Stimulated activated CD8-positive, alpha-beta memory T cell treated with anti-CD3 and anti-CD28 coated beads, Interleukin-4, amount 100 ng/mL, for 4 hours (primary cell): ENCODE measurements at regions not wholly inside any gene's neighbourhood (a gene's known extent, or its start where the extent isn't known, plus 50 kb on each side); places are given as distances from the start of the nearest gene placed in this dataset.
"Not testable (repeated sequence)": the region's sequence is repeated elsewhere in the genome, so short reads cannot be mapped to it uniquely, and the experiment has no call there.

Experiments
- DNase-seq, 2 donors: peaks; one replicate each; pipeline ENCODE4 v3.0.0-alpha.2; 2020; ENCODE audit warnings: low read depth in 2 of 2, low spot score in 1 of 2

DNA sequence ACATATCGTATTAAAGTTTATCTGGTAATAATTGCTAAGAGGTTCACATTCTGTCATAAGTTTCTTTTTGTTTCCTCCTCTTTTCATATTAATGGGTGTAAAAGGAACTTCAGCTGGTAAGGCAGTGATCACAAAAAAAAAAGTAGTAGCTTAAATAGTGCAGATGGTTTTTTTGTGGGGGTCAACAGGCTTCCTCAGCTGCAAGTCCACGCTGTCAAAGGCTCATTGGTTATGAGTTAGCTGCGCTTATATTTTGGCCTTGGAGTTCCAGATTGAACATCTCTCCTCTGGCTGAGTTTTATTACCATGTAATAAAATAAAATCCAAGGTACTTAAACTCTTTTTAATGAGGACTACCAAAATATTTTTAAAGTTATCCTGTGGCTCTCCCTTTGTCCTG lies 277.0 kb upstream of the ZEB2 start:
- DNase-seq = no peak

DNA sequence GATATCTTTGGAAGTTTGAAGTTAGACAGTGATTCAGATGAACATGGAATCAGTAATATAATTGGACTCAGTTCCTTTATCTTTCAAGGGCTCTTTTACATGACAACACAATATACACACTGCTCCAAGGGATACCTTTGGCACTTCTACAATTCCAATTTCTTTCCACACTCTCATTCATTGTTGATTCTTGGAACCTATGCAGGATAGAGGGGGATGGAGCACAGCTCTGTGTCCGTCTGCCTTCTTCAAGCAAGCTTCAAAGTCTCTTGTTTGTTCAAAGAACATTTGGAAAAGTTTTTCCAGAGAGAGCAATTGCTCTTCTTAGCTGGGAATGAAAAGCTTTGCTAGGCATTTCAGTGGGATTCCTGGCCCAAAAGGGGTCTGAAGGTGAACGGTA lies 276.2 kb upstream of the ZEB2 start:
- no peak for DNase-seq

DNA sequence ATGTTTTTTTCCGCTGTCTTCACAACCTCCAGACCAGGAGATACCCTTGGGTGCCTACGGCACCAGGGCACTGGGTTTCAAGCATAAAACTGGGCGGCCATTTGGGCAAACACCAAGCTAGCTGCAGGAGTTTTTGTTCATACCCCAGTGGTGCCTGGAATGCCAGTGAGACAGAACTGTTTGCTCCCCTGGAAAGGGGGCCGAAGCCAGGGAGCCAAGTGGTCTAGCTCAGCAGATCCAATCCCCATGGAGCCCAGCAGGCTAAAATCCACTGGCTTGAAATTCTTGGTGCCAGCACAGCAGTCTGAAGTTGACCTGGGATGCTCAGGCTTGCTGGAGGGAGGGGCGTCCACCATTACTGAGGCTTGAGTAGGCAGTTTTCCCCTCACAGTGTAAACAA lies 265.3 kb upstream of the ZEB2 start:
- DNase-seq = no peak

DNA sequence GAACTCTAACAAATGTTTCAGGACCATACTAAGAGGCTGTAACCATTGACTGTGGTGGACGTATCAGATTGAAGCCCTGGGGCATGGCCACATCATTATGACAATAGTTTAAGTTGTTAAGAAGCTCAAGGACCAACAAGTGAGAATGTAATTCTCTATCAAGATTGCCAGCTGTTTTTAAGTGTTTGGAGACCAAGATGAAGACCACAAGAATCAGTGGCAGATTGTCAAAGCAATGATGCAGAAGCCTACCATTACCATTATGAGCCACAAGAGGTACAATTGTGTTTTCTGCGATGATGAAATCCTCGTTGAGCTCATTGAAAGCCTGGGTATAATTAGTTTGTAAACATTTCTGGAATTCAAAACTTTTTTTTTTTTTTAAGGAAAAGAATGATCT lies 261.1 kb upstream of the ZEB2 start:
- no peak for DNase-seq

DNA sequence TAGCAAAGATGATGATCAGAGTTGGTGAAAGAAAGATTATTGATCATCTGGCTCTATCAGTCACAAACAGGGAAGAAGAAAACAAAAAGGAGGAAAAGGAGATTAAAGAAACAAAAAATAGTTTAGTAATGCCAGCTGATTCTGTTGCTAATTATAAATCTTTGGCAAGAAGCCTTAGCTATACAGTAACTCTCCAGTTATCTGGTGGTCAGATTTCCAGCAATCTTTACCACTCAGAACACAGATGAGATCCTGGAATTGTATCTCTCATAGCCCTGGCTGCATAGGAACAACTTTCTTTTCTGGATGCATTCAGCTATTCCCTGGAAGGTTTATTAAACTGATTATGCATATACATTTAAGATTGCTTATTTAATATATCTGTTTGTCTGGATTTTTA lies 256.8 kb upstream of the ZEB2 start:
- no peak for DNase-seq

DNA sequence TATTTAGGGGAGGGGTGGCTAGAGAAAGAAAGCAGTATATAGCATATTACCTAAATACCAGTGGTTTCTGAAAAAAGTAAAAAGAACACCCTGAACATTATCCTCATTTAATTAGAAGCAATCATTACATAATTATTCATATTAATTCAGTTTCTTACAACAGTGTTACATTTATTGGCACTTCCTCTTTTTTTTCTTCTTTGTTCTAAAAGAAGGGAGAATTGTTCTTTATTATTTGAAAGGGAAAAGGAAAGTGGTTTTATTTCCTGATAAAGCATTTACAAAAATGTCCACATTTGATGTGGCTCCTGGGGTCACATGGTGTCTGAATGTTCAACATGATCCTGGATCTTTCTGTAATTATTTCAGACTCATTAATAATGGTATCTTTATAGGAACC lies 254.9 kb upstream of the ZEB2 start:
- no peak for DNase-seq

DNA sequence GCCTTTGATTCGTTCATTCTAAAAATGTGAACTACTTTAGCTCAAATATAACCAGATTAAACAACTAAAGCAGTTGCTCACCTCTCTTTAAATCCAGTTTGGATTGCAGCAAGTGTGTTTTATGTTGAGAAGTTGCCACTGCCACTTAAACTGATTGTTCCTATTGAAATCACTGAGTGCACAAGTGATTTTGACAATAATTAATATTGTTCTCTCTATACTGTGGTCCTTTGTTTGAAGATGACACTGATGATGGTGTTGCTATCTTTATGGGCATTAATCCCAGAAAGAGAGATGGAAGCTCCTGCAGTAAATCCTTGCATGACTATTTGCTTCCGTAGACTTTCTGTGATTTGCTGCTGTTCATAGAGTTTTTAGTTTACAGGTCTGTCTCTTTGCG lies 251.4 kb upstream of the ZEB2 start:
- DNase-seq = no peak

DNA sequence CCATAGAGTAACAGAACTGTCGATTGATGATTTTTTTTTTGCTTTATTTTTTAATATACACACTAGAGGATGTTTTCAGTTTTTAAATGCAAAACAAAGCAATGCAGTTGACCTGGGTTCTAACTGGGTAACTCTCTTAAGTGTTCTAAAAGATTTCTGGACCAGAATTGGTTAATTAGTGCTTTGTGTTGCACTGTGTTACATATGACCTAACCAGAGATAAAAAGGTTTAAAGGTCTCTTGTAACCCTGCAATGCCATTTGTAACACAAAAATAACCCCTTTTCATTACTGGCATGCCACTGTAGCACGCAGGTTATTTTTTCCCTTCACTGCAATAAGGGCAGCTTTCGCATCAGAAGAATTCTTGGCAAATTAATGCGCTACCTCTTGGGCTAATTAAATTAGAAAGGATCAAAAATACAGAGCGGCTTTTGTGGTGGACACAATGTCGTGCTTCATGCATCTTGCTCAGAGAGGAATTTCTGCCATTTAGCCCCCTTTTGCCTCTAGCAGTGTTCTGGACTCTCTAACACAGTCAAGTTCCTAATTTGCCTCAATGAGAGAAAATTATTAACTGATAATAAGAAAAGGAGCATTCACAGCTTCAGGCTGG lies 250.8 kb upstream of the ZEB2 start:
- no peak for DNase-seq

DNA sequence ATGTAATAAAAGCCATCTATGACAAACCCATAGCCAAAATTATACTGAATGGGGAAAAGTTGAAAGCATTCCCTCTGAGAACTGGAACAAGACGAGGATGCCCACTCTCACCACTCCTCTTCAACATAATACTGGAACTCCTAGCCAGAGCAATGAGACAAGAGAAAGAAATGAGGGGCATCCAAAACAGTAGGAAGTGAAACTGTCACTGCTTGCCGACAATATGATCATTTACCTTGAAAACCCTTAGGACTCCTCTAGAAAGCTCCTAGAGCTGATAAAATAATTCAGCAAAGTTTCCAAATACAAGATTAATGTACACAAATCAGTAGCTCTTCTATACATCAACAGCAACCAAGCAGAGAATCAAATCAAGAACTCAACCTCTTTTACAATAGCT lies 241.0 kb upstream of the ZEB2 start:
- not testable (repeated sequence) for DNase-seq

DNA sequence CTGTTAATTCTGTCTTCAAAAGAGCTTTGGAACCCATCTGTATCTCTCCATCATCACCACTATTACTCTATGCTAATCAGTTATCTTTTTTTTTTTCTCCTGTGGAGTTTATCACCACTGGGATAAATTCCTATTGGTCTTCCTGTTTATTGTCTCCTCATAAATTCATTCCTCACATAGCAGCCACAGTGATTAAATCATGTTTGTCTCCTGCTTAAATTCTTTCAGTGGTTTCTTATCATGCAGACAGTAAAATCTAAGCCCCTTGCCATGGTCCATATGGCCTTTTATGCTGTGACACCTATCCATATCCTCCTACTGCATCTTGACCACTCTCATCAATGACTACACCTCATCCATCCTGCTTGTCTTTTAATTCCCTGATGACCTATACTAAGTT lies 239.8 kb upstream of the ZEB2 start:
- no peak for DNase-seq

DNA sequence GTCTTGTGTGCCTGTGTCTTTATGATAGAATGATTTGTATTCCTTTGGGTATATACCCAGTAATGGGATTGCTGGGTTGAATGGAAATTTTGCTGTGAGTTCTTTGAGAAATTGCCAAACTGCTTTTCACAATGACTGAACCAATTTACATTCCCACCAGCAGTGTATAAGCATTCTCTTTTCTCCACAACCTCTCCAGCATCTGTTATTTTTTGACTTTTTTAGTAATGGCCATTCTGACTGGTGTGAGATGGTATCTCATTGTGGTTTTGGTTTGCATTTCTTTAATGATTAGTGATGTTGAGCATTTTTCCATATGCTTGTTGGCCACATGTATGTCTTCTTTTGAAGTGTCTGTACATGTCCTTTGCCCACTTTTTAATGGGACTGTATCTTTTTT lies 238.3 kb upstream of the ZEB2 start:
- not testable (repeated sequence) for DNase-seq

DNA sequence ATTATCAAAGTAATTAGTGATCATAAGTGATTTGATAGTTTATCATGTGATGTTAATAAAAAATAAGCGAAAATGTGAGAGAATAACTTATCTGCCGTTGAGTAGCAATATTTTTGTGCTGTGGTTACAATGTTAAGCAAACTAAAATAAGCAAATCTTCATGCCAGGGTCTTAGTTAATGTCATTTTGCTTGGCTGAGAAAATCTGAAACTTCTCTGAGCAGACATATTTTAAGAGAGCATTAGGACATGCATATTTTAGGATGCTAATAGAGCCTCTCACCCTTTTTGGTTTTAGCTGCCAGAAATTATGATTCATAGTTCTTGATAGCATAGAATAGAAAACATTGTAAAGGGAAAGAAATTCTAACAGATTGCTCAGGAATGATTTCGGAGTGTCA lies 233.5 kb upstream of the ZEB2 start:
- DNase-seq = no peak

DNA sequence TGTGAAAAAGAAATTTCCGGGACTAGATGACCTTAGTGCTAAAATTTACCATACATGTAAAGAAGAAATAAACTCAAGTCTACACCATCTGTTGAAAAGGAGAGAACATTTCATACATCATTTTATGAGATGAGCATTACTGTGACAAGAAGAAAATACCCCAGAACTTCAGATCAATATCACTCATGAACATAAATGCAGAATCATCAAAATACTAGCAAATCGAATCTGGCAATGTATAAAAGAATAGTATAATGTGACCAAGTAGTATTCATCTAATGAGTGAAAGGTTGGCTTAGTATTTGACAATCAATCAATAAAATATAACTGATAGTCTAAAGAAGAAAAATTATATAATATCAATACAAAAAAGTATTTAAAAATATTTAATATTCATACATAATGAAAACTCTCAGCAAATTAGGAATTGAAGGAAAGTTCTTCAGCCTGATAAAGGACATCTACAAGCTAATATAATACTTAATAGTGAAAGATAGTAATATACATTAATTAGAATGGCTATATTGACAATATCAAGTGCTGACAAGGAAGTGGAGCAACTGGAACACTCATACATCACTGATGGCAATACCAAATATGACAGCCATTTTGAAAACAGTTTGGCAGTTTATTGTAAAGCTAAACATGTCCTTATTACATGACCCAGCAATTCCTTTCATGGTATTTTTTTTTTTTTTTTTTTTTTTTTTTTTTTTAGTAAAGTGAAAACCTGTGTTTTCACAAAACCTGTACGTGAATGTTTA lies 231.4 kb upstream of the ZEB2 start:
- no peak for DNase-seq

DNA sequence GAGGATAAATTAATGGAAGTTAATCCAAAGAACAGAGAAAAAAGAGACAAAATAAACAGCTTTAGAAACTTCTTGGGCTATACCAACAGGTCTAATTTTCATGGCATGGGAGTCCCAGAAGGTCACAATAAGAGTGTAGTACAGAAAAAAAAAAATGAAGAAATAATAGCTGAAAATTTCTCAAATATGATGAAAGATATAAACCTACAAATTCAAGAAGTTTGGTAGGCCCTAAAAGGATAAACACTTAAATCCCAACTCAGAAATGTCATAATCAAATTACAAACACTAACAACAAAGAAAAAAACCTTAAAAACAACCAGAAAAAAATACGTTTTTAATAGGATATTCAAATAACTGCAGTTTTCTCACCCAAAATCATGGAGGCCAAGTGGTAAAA lies 229.3 kb upstream of the ZEB2 start:
- DNase-seq = no peak

DNA sequence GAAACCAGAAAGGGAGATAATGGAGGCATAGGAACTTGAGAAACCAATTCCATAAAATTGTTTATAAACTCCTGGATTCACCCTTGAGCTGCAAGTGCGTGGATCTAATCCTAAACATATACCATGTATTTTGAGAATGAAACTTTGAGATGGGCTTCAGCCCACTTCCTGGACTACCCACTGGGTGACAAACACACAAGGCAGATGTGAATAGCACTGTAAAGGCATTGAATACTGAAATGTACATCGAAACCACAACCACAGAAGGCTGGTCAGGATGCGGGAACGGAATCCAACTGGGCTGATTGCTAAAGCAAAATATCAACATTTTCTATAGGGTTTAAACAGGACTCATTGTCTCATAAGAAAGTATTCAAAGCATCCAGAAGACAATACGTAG lies 228.5 kb upstream of the ZEB2 start:
- no peak for DNase-seq

DNA sequence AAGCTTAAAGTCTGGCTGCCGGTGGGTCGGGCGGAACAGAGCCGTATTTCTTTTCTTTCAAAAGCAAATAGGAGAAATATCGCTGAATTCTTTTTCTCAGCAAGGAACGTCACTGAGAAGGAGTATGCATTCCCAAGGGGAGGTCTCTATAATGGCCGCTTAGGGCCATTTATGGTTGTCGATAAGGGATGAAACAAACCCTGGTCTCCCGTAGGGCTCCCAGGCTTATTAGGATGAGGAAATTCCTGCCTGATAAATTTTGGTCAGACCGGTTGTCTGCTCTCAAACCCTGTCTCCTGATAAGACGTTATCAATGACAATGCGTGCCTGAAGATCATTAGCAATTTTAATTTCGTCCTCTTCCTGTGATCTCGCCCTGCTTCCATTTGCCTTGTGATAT lies 227.7 kb upstream of the ZEB2 start:
- DNase-seq = no peak

DNA sequence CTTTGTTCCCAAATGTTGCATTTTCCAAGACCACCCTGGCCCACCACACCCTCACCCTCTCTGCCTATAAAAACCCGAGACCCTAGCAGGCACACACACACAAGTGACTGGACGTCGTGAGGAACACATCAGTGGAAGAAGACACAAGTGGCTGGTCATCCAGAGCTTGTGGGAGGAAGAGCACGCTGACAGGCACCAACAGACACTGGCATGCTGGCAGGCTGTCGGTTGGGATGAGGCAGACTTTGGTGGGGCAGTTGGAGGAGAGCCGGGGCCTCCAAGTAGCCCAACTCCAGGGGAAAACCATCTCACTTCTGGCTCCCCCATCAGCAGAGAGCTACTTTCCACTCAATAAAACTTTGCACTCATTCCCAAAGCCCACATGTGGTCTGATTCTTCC lies 225.5 kb upstream of the ZEB2 start:
- no peak for DNase-seq

DNA sequence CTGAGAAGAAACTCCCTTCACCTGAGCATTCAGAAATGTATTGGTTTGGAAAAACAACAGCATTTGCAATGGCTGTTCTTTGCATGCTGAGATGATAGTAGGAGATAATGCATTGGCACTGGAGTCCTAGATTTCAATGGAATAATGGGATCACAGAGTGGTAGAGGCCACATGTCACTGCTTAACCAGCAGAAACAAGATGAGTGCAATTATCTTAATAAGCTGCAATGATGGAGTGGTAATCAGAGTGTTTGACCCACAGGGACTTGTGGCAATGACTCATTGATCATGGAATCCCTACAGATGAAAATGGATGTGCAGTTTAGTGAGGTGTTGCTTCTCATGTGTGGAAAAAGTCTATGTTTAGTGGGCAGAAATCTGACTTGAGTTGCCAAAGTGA lies 218.8 kb upstream of the ZEB2 start:
- no peak for DNase-seq

DNA sequence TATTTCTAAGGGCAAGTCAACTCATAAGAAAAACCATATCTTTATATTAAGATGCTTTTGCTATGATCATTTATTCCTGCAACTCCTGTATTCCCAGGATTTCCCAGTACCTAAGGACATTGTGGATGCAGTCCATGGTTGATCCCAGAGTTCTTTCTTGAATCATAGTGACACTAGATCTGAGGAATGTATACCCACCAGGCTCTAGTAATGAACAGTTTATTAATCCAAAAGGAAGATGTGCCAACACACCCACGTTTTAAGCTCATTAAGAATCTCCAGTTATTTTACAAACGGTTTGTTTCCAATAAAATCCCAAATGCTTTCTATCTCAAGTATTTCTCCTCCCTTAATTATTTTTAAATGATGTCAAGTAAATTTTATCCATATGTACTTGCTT lies 210.8 kb upstream of the ZEB2 start:
- DNase-seq = no peak

DNA sequence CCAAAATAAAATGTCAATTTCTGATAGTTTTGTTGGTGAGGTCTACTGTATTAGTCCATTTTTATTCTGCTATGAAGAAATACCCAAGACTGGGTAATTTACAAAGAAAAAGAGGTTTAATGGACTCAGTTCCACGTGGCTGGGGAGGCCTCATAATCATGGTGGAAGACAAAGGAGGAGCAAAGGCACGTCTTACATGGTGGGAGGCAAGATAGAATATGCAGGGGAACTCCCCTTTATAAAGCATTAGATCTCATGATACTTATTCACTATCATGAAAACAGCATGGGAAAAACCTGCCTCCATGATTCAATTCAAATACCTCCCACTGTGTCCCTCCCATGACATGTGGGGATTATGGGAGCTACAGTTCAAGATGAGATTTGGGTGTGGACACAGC lies 204.5 kb upstream of the ZEB2 start:
- DNase-seq = not testable (repeated sequence)

DNA sequence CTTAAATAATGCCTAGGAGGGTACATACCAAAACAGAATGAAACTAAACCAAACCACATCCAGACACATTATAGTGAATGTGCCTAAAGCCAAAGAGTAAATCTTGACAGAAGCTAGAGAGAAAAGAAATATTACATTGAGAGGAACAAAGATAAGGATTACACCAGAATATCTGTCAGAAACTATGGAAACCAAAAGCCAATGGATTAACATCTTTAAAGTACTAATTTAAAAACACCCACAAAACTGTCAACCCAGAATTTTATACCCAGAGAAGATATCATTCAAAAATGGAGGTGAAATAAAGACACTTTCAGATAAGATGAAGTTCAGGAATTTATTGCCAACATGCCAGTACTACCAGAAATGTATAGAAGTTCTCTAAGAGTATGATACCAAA lies 198.5 kb upstream of the ZEB2 start:
- no peak for DNase-seq

DNA sequence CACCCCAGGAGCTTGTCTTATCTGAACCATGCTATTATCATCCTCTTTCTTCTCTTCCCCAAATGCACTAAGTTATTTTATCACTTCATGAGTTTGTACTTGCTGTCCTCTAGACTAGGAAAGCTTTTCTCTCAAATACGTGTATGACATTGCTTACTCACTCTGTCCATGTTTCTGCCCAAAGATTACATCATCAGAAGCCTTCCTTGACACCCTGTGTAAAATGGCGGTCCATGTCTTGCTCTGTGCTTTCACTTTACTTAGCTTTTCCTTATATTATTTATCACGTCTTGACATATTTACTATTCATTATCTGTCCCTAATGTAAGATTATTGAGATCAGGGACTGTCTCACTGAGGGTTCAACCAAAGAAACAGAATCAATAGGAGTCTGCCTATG lies 196.1 kb upstream of the ZEB2 start:
- DNase-seq = no peak

DNA sequence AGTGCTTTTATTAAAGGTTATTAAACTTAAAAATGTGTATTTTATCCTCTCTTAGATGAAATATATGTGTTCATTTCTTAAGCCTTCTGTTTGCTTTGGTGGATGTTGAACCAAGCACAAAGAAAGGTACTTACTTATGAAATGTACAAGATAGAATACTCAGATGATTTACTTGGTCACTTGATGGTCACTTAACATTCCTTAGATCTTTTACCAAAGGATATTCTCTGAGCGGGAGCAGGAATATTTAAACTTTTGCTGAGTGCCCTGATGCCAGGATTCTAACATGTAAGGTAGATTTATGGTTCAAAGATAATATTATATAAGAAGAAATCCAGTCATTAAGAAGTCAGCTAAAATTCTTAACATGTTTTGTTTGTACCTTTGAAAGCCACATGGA lies 193.5 kb upstream of the ZEB2 start:
- DNase-seq = no peak
